ENCODE measurements at regions not wholly inside any gene's neighbourhood (a gene's known extent, or its start where the extent isn't known, plus 50 kb on each side); places are given as distances from the start of the nearest gene placed in this dataset.
A peak's percentile ranks its signal among the peaks of the same experiment; 100 is the strongest.

- TF ChIP-seq GABPA (IDR thresholded peaks at IDR 0.05; ENCODE audit: low read depth) (no peak), POLR2AphosphoS5 (IDR thresholded peaks at IDR 0.05; ENCODE audit: low read depth) (no peak), CTCF (IDR thresholded peaks at IDR 0.05; ENCODE audit: insufficient read depth, low read length) (peak; percentile 21), REST (IDR thresholded peaks at IDR 0.05; ENCODE audit: insufficient replicate concordance, low read depth) (no peak), SPI1 (IDR thresholded peaks at IDR 0.05; ENCODE audit: borderline replicate concordance, low read depth) (no peak)
These were observed 115.0 kb upstream of the VEPH1 start for GRCh38 chr3:157618075-157618760.

All from HL-60 (cell line).